GM12878 (cell line): ENCODE measurements at regions not wholly inside any gene's neighbourhood (a gene's known extent, or its start where the extent isn't known, plus 50 kb on each side); places are given as distances from the start of the nearest gene placed in this dataset.

Source experiments
- GABPA ChIP-seq: IDR thresholded peaks from 2 replicates; pipeline ENCODE4 v1.6.1; 2014; ENCODE audit warnings: antibody characterized with exemption, low read depth, mild to moderate bottlenecking, inconsistent platforms
- HDAC6 ChIP-seq: fragments of 200-600 bp; sonication (generic); IDR thresholded peaks from one replicate; pipeline ENCODE4 v1.8.0; 2017; ENCODE audit warnings: antibody characterized with exemption; ENCODE audit not compliant: unreplicated experiment
- PAX5 ChIP-seq: IDR thresholded peaks from 2 replicates; pipeline ENCODE4 v1.6.1; 2011; ENCODE audit warnings: low read depth, low read length, borderline replicate concordance
- PAX8 ChIP-seq: fragments of 450-650 bp; IDR thresholded peaks from 2 replicates; pipeline ENCODE4 v1.6.1; 2017; ENCODE audit warnings: mild to moderate bottlenecking, moderate library complexity
- RAD21 ChIP-seq: IDR thresholded peaks from 2 replicates; pipeline ENCODE4 v1.6.1; 2011; ENCODE audit warnings: mild to moderate bottlenecking, low read depth, low read length, moderate library complexity; ENCODE audit not compliant: insufficient read depth
- SRF ChIP-seq, 2 experiments: IDR thresholded peaks; 2 replicates each; pipeline ENCODE4 v1.6.1; 2011; ENCODE audit warnings: low read depth in 2 of 2, low read length in 2 of 2, mild to moderate bottlenecking in 1 of 2, moderate library complexity in 1 of 2
- TAF1 ChIP-seq: IDR thresholded peaks from 2 replicates; pipeline ENCODE4 v1.6.1; 2011; ENCODE audit warnings: mild to moderate bottlenecking, low read depth, low read length, borderline replicate concordance
- YY1 ChIP-seq: IDR thresholded peaks from 2 replicates; pipeline ENCODE4 v1.6.1; 2011; ENCODE audit warnings: low read depth, mild to moderate bottlenecking, low read length
- TF ChIP-seq, protein P1 (sequence below), 3 experiments: IDR thresholded peaks in 2 of 3; conservative IDR thresholded peaks in 1 of 3; 2 replicates each; pipeline ENCODE4 v1.5.1; 2011; ENCODE audit warnings: low read depth in 3 of 3, low read length in 3 of 3, mild to moderate bottlenecking in 3 of 3, control low read depth in 2 of 3, moderate library complexity in 2 of 3, inconsistent platforms in 1 of 3, mixed read lengths in 1 of 3; ENCODE audit not compliant: control insufficient read depth in 2 of 3, insufficient read depth in 1 of 3; ENCODE audit errors: extremely low read depth in 1 of 3

DNA sequence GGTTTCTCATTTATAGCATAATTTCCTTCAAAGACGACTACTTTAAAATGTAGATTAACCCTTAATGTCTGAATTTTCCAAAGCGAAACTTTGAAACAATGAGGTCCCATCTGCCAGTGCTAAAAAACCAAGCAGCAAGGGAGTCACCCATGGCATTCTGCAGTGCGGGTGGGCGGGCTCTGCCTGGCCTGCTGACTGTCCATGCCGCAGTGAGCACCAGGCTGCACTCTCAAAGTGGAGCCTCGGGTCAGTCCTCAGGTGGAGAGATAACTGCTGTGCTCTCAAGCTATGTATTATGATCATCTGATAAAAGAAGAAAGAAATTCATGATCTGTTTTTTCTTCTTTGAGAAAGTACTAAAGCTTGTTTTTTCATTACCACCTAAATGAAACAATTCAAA is 581.6 kb downstream of the CETN3 start:
- TF ChIP-seq GABPA (no peak), TAF1 (no peak), HDAC6 (no peak), PAX8 (no peak), YY1 (no peak), PAX5 (no peak), RAD21 (no peak), SRF (IDR thresholded peaks at IDR 0.05; ENCODE audit: low read depth in 2 of 2, low read length in 2 of 2) (no peak)
- TF ChIP-seq, protein P1, sequence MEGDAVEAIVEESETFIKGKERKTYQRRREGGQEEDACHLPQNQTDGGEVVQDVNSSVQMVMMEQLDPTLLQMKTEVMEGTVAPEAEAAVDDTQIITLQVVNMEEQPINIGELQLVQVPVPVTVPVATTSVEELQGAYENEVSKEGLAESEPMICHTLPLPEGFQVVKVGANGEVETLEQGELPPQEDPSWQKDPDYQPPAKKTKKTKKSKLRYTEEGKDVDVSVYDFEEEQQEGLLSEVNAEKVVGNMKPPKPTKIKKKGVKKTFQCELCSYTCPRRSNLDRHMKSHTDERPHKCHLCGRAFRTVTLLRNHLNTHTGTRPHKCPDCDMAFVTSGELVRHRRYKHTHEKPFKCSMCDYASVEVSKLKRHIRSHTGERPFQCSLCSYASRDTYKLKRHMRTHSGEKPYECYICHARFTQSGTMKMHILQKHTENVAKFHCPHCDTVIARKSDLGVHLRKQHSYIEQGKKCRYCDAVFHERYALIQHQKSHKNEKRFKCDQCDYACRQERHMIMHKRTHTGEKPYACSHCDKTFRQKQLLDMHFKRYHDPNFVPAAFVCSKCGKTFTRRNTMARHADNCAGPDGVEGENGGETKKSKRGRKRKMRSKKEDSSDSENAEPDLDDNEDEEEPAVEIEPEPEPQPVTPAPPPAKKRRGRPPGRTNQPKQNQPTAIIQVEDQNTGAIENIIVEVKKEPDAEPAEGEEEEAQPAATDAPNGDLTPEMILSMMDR (IDR thresholded peaks at IDR 0.05 in 2 of 3, conservative IDR thresholded peaks at IDR 0.05 in 1 of 3; ENCODE audit: control insufficient read depth in 2 of 3, extremely low read depth in 1 of 3, insufficient read depth in 1 of 3, low read depth in 3 of 3, low read length in 3 of 3): no peak
